DND-41 (cell line): ENCODE measurements at regions not wholly inside any gene's neighbourhood (a gene's known extent, or its start where the extent isn't known, plus 50 kb on each side); places are given as distances from the start of the nearest gene placed in this dataset.

Experiments
- ATAC-seq: fragments of 200-7000 bp; cut with Tn5 transposase; 3 replicates; pipeline ENCODE4 v1.9.1; 2021; ENCODE audit warnings: low read depth; ENCODE audit not compliant: insufficient read depth
- DNase-seq: peaks from one replicate; pipeline ENCODE4 v3.0.0-alpha.2; 2020
- H2AFZ ChIP-seq: 2 replicates; pipeline ENCODE4 v1.6.0; 2012; ENCODE audit warnings: low read depth, low read length
- H3K27ac ChIP-seq: 2 replicates; pipeline ENCODE4 v1.5.1; 2012; ENCODE audit warnings: low read length, inconsistent platforms
- H3K27me3 ChIP-seq: fragments of 200-600 bp; sonication (generic); 2 replicates; pipeline ENCODE4 v1.6.0; 2012; ENCODE audit warnings: low read length, mild to moderate bottlenecking, inconsistent platforms; ENCODE audit not compliant: insufficient read depth, poor library complexity
- H3K36me3 ChIP-seq: 2 replicates; pipeline ENCODE4 v1.5.1; 2012; ENCODE audit warnings: low read length, inconsistent platforms; ENCODE audit not compliant: insufficient read depth
- H3K4me1 ChIP-seq: 2 replicates; pipeline ENCODE4 v1.5.1; 2012; ENCODE audit warnings: mild to moderate bottlenecking, low read length; ENCODE audit not compliant: insufficient read depth
- H3K4me2 ChIP-seq: 2 replicates; pipeline ENCODE4 v1.6.0; 2012; ENCODE audit warnings: mild to moderate bottlenecking, moderate library complexity, low read length, inconsistent platforms; ENCODE audit not compliant: insufficient read depth
- H3K4me3 ChIP-seq, 2 experiments: fragments of 200-600 bp in 1 of 2; shearing (Covaris generic) in 1 of 2; 2 replicates each; pipeline ENCODE4 v1.5.1; 2012 to 2016; ENCODE audit warnings: inconsistent platforms in 2 of 2, low read length in 2 of 2, mild to moderate bottlenecking in 2 of 2, low read depth in 1 of 2, moderate library complexity in 1 of 2
- H3K79me2 ChIP-seq: 2 replicates; pipeline ENCODE4 v1.6.0; 2012; ENCODE audit warnings: low read length, inconsistent platforms; ENCODE audit not compliant: insufficient read depth
- H3K9ac ChIP-seq: 2 replicates; pipeline ENCODE4 v1.6.0; 2012; ENCODE audit warnings: low read depth, mild to moderate bottlenecking, inconsistent platforms, low read length, moderate library complexity
- H3K9me3 ChIP-seq: 2 replicates; pipeline ENCODE4 v1.5.1; 2012; ENCODE audit warnings: low read length, moderate library complexity, mild to moderate bottlenecking, inconsistent platforms; ENCODE audit not compliant: insufficient read depth, severe bottlenecking
- H4K20me1 ChIP-seq: 2 replicates; pipeline ENCODE4 v1.6.0; 2012; ENCODE audit warnings: low read length; ENCODE audit not compliant: insufficient read depth
- CTCF ChIP-seq: IDR thresholded peaks from 2 replicates; pipeline ENCODE4 v1.5.1; 2012; ENCODE audit warnings: borderline replicate concordance, low read length, moderate library complexity, mild to moderate bottlenecking; ENCODE audit not compliant: poor library complexity, severe bottlenecking; ENCODE audit errors: extremely low read depth
- EZH2 ChIP-seq: IDR thresholded peaks from 3 replicates; pipeline ENCODE4 v1.6.1; 2012; ENCODE audit warnings: borderline replicate concordance, low read depth, mild to moderate bottlenecking, moderate library complexity, low read length, inconsistent platforms; ENCODE audit not compliant: severe bottlenecking

GRCh38 chr13:74570834-74571233 is 436.6 kb upstream of the KLF12 start:
- no peaks in the 10 kb centered on the region for H3K79me2 ChIP-seq
- no peak overlapping the region for H3K4me3 ChIP-seq
- no peak for TF ChIP-seq CTCF
- TF ChIP-seq EZH2 = no peak
- no peak overlapping the region for H3K9ac ChIP-seq
- peaks cover 8% of the 10 kb centered on the region for H3K27me3 ChIP-seq
- H3K4me2 ChIP-seq = no peak overlapping the region
- no peaks in the 10 kb centered on the region for H3K9me3 ChIP-seq
- 0 out of 2 replicates have a peak, but pooled peaks cover 2% of the 10 kb centered on the region for H3K4me1 ChIP-seq
- no peak for DNase-seq
- no peak for ATAC-seq
- H4K20me1 ChIP-seq = no peaks in the 10 kb centered on the region
- H3K36me3 ChIP-seq = no peaks in the 10 kb centered on the region
- H3K27ac ChIP-seq = no peak overlapping the region
- H2AFZ ChIP-seq = no peak overlapping the region

- Histone ChIP-seq H3K27me3 (peaks cover 8% of the 10 kb centered on the region), H3K4me3 (no peak overlapping the region), H3K9me3 (no peaks in the 10 kb centered on the region), H3K4me1 (no peaks in the 10 kb centered on the region), H3K36me3 (no peaks in the 10 kb centered on the region), H3K27ac (no peak overlapping the region), H4K20me1 (no peaks in the 10 kb centered on the region), H3K4me2 (no peak overlapping the region), H3K9ac (no peak overlapping the region), H2AFZ (no peak overlapping the region), H3K79me2 (no peaks in the 10 kb centered on the region)
- TF ChIP-seq CTCF = no peak
- ATAC-seq = no peak
- DNase-seq = no peak
Measured at GRCh38 chr13:74570046-74570445, 435.8 kb upstream of the KLF12 start.

- Histone ChIP-seq H2AFZ (no peak overlapping the region), H3K79me2 (no peaks in the 10 kb centered on the region), H3K27ac (no peak overlapping the region), H3K9me3 (no peaks in the 10 kb centered on the region), H3K4me2 (no peak overlapping the region), H3K4me3 (no peak overlapping the region), H3K4me1 (no peaks in the 10 kb centered on the region), H3K36me3 (no peaks in the 10 kb centered on the region), H3K27me3 (peaks cover 8% of the 10 kb centered on the region), H3K9ac (no peak overlapping the region), H4K20me1 (no peaks in the 10 kb centered on the region)
- DNase-seq (no peak), ATAC-seq (no peak)
- no peak for TF ChIP-seq EZH2
- no peak for TF ChIP-seq CTCF
Measured at GRCh38 chr13:74569251-74569650, 435.0 kb upstream of the KLF12 start.

GRCh38 chr13:74567485-74567884 is 433.3 kb upstream of the KLF12 start:
- Histone ChIP-seq H3K4me1 (no peaks in the 10 kb centered on the region), H3K79me2 (no peaks in the 10 kb centered on the region), H2AFZ (no peak overlapping the region), H3K27me3 (peaks cover 8% of the 10 kb centered on the region), H3K36me3 (no peaks in the 10 kb centered on the region), H3K4me3 (no peak overlapping the region), H3K9me3 (no peaks in the 10 kb centered on the region), H3K9ac (no peak overlapping the region), H3K4me2 (no peak overlapping the region), H4K20me1 (no peaks in the 10 kb centered on the region), H3K27ac (no peak overlapping the region)
- TF ChIP-seq EZH2 = no peak
- TF ChIP-seq CTCF = no peak
- ATAC-seq = no peak
- no peak for DNase-seq
